ENCODE measurements at regions not wholly inside any gene's neighbourhood (a gene's known extent, or its start where the extent isn't known, plus 50 kb on each side); places are given as distances from the start of the nearest gene placed in this dataset.
"Not testable (repeated sequence)": the region's sequence is repeated elsewhere in the genome, so short reads cannot be mapped to it uniquely, and the experiment has no call there.

DNA sequence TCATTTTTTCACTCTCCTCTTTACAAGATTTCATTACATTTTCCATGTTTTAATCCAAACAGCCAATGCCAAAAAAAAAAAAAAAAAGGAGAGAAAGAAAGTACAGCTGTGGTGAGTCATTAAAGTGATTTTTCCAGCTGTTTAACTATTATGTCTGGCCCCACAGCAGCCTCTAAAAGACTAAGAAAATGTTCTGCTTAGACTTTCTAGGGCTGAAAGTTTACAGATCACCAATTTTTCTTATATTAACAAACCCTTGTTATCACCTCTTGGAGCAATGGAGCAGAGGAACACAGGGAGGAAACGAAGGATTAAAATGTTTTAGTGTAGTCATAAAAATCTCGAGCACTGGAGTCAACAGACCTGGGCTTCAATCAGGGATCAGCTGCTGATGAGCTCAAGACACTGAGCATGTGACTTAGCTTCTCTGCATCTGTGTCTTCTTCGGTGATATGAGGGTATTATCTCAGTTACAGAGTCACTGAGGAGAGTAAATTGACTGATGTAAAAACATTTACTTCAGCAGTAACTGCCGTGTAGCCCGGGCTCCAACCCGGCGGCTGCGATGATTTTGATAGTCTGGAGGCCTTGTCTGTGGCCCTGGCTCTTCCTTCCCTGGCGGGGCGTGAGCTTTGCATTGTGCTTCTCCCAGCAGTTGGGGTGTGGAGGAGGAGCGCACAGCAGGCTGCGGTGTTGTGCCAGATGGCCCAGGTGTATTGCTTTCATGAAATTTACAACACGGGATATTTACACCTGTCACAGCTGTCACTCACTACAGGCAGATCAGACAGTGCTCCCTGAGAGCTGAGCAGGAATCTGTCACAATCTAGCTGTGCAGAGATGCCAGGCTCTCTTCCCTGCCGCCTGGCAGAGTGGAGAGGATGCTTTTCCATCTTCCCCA, 298.3 kb upstream of the FZD8 start:
- Mint-ChIP-seq H3K4me3 (no peak overlapping the region), H3K36me3 (ENCODE audit: insufficient read depth in 2 of 2) (peaks cover 0 to 1% of the 10 kb centered on the region in 2 donors), H3K9me3 (peaks cover 0 to 9% of the 10 kb centered on the region in 2 donors), H3K4me1 (ENCODE audit: low read depth) (no peaks in the 10 kb centered on the region), H3K27me3 (ENCODE audit: low read depth) (no peaks in the 10 kb centered on the region), H3K27ac (no peak overlapping the region)
- no peak for ATAC-seq (replicated peaks in 1 of 2)
- DNase-seq: no peak

DNA sequence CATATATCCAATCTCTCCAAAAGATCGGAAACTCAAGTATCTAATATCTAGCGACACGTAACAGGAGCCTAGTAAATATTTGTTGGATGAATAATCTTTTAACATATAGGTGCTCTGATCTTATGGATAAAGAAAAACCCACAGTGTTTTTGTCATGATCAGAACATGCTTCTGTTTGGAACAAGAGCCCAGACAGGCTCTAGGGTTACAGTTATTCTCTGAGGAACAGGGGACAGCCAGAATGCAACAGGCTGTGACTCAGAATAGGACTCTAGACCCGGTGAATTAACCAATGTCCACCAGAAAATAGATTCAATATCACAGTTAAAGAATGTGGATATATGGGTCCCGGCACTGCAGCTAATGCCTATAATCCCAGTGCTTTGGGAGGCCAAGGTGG, 296.1 kb upstream of the FZD8 start:
- ATAC-seq (replicated peaks in 1 of 2): no peak
- DNase-seq: no peak
- H3K27me3 Mint-ChIP-seq (ENCODE audit: low read depth): no peaks in the 10 kb centered on the region
- no peaks in the 10 kb centered on the region for H3K4me1 Mint-ChIP-seq (ENCODE audit: low read depth)
- H3K4me3 Mint-ChIP-seq: no peak overlapping the region
- peaks cover 0 to 9% of the 10 kb centered on the region in 2 donors for H3K9me3 Mint-ChIP-seq
- no peak overlapping the region for H3K27ac Mint-ChIP-seq
- H3K36me3 Mint-ChIP-seq (ENCODE audit: insufficient read depth in 2 of 2): no peaks in the 10 kb centered on the region

DNA sequence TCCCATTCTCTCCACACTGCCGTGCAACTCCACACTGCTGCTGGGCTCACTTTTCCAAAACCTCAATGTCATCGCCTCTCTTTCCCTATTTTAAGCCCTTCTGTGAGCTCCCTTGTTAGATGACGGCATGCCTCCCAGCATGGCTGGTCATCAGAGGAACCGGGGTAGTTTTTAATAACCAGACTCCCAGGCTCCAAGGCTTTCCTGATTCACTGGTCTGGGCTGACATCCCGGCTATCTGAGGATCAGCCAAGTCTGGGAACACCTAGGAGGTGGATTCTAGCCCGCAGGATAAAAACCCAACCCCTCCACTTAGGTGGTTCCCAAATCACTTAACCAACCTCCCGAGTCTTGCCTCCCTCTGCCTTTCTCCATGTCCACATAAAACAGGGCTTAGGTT, 295.4 kb upstream of the FZD8 start:
- Mint-ChIP-seq H3K9me3 (peaks cover 0 to 9% of the 10 kb centered on the region in 2 donors), H3K27ac (no peak overlapping the region), H3K36me3 (ENCODE audit: insufficient read depth in 2 of 2) (no peaks in the 10 kb centered on the region), H3K4me1 (ENCODE audit: low read depth) (no peaks in the 10 kb centered on the region), H3K4me3 (no peak overlapping the region), H3K27me3 (ENCODE audit: low read depth) (no peaks in the 10 kb centered on the region)
- no peak for ATAC-seq (replicated peaks in 1 of 2)
- DNase-seq: no peak

DNA sequence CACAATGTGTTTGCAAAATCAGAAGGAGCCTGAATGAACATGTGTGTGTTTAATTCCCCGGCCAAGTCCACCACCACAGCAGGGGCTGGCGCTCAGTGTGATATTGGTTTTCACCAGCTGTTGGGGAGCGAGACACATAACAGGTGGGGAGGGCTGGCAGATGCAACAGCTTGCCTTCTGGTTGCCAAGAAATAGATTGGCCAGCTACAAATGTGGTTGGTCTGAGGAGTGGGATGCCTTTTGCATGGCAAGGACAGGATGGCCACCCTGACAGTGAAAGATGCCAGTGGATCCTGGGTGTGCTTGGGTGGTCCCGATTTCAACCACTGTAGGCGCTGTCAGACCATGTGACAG, 292.5 kb upstream of the FZD8 start:
- no peak overlapping the region for H3K4me3 Mint-ChIP-seq
- ATAC-seq (replicated peaks in 1 of 2) (no peak), DNase-seq (no peak)
- no peaks in the 10 kb centered on the region for H3K4me1 Mint-ChIP-seq (ENCODE audit: low read depth)
- H3K9me3 Mint-ChIP-seq: peaks cover 7 to 9% of the 10 kb centered on the region in 2 donors
- no peaks in the 10 kb centered on the region for H3K27me3 Mint-ChIP-seq (ENCODE audit: low read depth)
- no peak overlapping the region for H3K27ac Mint-ChIP-seq
- no peaks in the 10 kb centered on the region for H3K36me3 Mint-ChIP-seq (ENCODE audit: insufficient read depth in 2 of 2)

DNA sequence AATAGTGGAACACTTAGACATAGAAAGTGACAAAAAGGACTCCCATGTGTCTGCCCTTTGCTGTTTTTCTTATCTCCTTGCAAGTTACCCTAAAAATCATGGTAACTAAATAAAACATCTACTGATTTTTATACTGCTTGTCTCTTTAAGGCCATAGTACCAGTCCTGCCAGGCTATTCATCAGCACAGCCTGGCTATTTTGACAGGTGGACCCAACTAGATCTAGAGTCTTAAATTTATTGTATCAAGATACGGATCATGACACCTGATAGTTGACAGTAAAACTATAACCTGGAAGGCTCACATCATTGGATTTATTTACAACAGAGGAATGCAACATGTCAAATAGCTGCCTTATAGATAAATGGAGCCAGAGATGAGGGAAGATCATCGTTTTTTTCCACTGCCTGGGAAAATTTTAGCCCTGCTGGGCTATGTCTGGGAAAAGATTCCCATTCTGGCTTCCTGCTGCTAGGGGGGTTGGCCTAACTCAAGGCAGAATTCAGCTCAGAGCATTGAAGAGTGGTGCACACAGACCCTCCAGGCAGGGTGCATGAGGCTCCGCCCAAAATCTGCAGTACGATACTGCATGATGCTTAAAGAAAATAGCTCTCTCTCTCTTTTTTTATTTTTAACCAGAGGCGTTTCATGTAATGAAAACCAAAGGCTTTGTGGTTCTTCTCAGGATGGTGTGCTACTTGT, 292.0 kb upstream of the FZD8 start:
- H3K27ac Mint-ChIP-seq: no peak overlapping the region

DNA sequence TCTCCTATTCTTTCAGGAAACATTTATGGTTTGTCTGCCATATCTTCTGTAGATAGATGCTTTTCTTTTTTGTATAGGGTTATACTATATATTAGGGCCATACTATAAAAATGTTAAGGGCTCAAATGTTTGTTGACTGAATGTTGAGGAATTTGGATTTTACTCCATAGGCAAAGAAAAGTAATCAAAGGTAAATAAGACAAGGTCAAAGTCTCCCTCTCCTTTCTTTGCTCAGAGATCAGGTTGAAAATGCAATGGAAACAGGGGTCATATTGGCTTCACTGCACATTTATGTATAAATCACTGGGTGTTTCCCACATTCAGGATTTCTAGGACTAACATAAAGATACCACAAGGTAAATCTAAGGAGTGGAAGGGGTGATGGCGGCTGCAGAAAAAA, 291.4 kb upstream of the FZD8 start:
- no peak for DNase-seq
- Mint-ChIP-seq H3K4me3 (no peak overlapping the region), H3K36me3 (ENCODE audit: insufficient read depth in 2 of 2) (no peaks in the 10 kb centered on the region), H3K4me1 (ENCODE audit: low read depth) (no peaks in the 10 kb centered on the region), H3K9me3 (peaks cover 7 to 9% of the 10 kb centered on the region in 2 donors), H3K27ac (no peak overlapping the region), H3K27me3 (ENCODE audit: low read depth) (no peaks in the 10 kb centered on the region)
- ATAC-seq (replicated peaks in 1 of 2): no peak

More for the DNA sequence above, 292.0 kb upstream of the FZD8 start:
- no peaks in the 10 kb centered on the region for H3K27me3 Mint-ChIP-seq (ENCODE audit: low read depth)
- no peak overlapping the region for H3K4me3 Mint-ChIP-seq
- ATAC-seq (replicated peaks in 1 of 2): no peak
- DNase-seq: no peak
- no peaks in the 10 kb centered on the region for H3K4me1 Mint-ChIP-seq (ENCODE audit: low read depth)
- H3K36me3 Mint-ChIP-seq (ENCODE audit: insufficient read depth in 2 of 2): no peaks in the 10 kb centered on the region
- H3K9me3 Mint-ChIP-seq: peaks cover 7 to 9% of the 10 kb centered on the region in 2 donors

DNA sequence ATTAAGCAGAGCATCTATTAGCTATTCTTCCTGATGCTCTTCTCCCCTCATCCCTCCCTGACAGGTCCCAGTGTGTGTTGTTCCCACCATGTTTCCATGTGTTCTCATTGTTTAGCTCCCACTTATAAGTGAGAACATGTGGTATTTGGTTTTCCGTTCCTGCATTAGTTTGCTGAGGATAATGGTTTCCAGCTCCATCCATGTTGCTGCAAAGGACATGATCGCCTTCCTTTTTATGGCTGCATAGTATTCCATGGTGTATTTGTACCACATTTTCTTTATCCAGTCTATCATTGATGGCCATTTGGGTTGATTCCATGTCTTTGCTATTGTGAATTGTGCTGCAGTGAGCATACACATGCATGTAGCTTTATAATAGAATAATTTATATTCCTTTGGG, 287.9 kb upstream of the FZD8 start:
- ATAC-seq (replicated peaks in 1 of 2): not testable (repeated sequence)

DNA sequence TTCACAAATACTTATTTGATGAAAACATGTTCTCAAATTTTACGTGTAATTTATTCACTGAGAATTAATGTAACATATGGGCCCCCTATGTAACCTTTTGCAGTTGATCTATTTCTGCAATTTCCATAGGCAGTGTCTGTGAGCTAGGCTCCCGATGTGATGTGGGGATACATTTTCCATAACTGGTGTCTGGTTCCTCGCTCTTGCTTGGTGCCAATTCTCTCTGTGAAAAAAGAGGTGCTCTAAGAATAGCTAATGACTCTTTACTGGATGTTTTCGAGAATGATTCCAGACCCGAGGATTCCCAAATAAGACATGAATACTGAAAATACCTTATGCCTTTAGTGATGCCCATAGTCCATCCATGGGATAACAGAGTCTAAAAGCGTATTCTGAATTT, 286.7 kb upstream of the FZD8 start:
- ATAC-seq (replicated peaks in 1 of 2): no peak
- no peaks in the 10 kb centered on the region for H3K36me3 Mint-ChIP-seq (ENCODE audit: insufficient read depth in 2 of 2)
- H3K9me3 Mint-ChIP-seq: peaks cover 2 to 7% of the 10 kb centered on the region in 2 donors
- no peak for DNase-seq
- H3K27ac Mint-ChIP-seq: no peak overlapping the region
- no peak overlapping the region for H3K4me3 Mint-ChIP-seq
- no peaks in the 10 kb centered on the region for H3K4me1 Mint-ChIP-seq (ENCODE audit: low read depth)
- no peaks in the 10 kb centered on the region for H3K27me3 Mint-ChIP-seq (ENCODE audit: low read depth)

More for the DNA sequence above, 287.9 kb upstream of the FZD8 start:
- H3K9me3 Mint-ChIP-seq; H3K36me3 Mint-ChIP-seq (ENCODE audit: insufficient read depth in 2 of 2); H3K27ac Mint-ChIP-seq; H3K4me1 Mint-ChIP-seq (ENCODE audit: low read depth); DNase-seq; H3K27me3 Mint-ChIP-seq (ENCODE audit: low read depth); H3K4me3 Mint-ChIP-seq: not testable (repeated sequence)

DNA sequence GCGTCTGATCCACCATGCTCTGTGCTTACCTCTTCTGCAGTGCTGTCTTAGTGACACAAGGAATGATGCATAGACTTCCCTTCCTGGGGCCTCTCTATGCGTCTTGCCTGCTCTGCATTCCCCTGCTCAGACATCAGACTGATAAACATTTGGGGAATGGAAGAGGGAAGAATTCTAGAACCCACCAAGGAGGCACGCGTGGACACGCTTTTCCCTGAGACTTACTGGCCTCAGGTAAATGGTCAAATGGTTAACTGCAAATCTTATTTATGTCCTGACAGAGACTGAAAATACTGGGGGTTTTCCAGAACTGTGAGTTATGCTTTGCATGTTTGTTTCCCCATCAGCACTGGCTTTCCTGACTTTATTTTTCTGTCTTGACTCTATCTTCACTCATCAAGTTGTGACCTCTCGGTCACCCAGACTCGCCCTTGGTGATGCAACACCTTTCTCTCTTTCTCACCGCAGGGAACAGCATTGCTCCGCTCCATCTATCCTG, 285.9 kb upstream of the FZD8 start:
- H3K27me3 Mint-ChIP-seq (ENCODE audit: low read depth): no peaks in the 10 kb centered on the region
- no peaks in the 10 kb centered on the region for H3K4me1 Mint-ChIP-seq (ENCODE audit: low read depth)
- H3K27ac Mint-ChIP-seq: no peak overlapping the region
- DNase-seq: no peak
- no peaks in the 10 kb centered on the region for H3K36me3 Mint-ChIP-seq (ENCODE audit: insufficient read depth in 2 of 2)
- H3K9me3 Mint-ChIP-seq: peaks cover 0 to 7% of the 10 kb centered on the region in 2 donors
- no peak overlapping the region for H3K4me3 Mint-ChIP-seq
- no peak for ATAC-seq (replicated peaks in 1 of 2)

DNA sequence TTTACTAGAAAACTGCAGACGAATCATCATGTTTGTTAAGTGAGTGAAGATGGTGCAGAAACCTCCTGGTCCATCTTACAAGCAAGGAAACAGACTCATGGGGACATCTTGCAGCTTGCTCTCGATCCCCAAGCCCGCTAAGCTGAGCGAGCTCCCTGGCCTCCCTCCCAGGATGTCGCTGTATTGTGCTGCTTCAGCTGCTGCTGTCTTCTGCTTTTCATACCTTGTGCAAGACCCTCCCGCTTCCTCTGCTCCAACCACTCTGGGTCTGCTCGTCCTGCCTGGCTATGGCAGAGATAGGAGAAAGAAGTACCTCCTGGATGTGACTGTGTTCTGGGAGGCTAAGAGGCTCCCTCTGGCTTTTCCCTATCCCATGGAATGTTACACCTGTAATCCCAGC, 285.2 kb upstream of the FZD8 start:
- Mint-ChIP-seq H3K4me3 (no peak overlapping the region), H3K9me3 (peaks cover 0 to 7% of the 10 kb centered on the region in 2 donors), H3K4me1 (ENCODE audit: low read depth) (no peaks in the 10 kb centered on the region), H3K27me3 (ENCODE audit: low read depth) (no peaks in the 10 kb centered on the region), H3K27ac (no peak overlapping the region), H3K36me3 (ENCODE audit: insufficient read depth in 2 of 2) (no peaks in the 10 kb centered on the region)
- ATAC-seq (replicated peaks in 1 of 2): no peak
- no peak for DNase-seq

DNA sequence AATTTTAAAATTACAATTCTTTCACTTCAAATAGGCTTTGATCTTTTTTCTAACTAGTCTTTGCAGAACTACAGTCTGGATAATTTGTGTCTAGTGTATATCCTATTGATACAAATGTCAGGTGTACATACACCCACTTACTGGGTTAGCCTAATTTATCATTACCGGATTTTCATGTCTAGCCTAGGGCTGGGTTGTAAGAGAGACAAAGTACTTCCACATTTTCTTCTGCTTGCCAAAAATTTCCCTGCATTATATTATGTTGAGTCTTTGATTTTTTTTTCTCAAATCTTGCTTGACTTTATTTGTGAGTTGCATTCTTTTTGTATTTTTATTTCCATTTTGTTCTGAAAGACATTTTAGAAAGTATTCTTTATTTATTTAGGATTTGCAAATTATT, 284.8 kb upstream of the FZD8 start:
- Mint-ChIP-seq H3K36me3 (ENCODE audit: insufficient read depth in 2 of 2) (no peaks in the 10 kb centered on the region), H3K9me3 (peaks cover 0 to 7% of the 10 kb centered on the region in 2 donors), H3K27me3 (ENCODE audit: low read depth) (no peaks in the 10 kb centered on the region), H3K4me1 (ENCODE audit: low read depth) (no peaks in the 10 kb centered on the region), H3K27ac (no peak overlapping the region), H3K4me3 (no peak overlapping the region)
- ATAC-seq (replicated peaks in 1 of 2): no peak
- no peak for DNase-seq

DNA sequence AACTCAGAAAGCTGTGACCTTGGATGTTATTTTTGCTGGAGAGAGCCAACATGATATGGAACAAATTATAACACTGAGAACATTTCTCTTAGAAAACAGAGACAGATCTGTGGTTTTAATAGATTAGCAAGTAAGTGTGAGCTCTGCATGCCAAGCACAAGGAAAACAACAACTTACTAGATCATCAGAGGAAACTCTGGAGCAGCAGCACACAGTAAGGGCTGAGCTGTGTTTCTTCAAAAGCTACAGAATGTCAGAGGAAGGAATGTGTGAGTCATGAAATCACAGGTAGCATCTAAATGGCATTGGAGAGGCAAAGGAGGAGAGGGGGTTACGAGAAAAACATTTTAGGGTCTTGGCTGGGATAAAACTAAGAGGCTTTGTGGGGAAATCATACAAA, 283.4 kb upstream of the FZD8 start:
- Mint-ChIP-seq H3K4me1 (ENCODE audit: low read depth) (no peaks in the 10 kb centered on the region), H3K27ac (no peak overlapping the region), H3K36me3 (ENCODE audit: insufficient read depth in 2 of 2) (no peaks in the 10 kb centered on the region), H3K27me3 (ENCODE audit: low read depth) (no peaks in the 10 kb centered on the region), H3K9me3 (peaks cover 0 to 5% of the 10 kb centered on the region in 2 donors), H3K4me3 (no peak overlapping the region)
- DNase-seq (no peak), ATAC-seq (replicated peaks in 1 of 2) (no peak)

DNA sequence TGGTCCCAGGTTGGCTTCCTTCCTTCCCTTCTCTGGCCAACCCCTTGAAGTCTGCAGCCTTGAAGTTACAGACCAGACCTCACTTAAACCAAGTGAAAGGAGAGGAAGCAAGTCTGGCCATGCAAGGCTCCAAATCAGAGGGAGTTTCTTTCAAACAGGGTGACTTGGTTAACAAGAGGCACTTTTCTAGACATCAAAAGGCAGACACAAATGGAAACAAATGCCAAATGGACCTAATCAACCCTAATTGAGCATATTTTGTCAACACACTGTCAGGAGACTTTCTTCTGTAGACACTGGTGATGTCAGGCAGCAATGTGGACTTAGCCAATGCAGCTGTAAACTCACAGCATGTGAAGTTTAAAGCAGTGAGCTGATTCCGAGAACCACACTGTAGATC, 282.7 kb upstream of the FZD8 start:
- no peak overlapping the region for H3K27ac Mint-ChIP-seq

More for the DNA sequence above, 282.7 kb upstream of the FZD8 start:
- H3K36me3 Mint-ChIP-seq (ENCODE audit: insufficient read depth in 2 of 2): no peaks in the 10 kb centered on the region
- H3K4me1 Mint-ChIP-seq (ENCODE audit: low read depth): no peaks in the 10 kb centered on the region
- DNase-seq (no peak), ATAC-seq (replicated peaks in 1 of 2) (no peak)
- H3K27me3 Mint-ChIP-seq (ENCODE audit: low read depth): no peaks in the 10 kb centered on the region
- peaks cover 0 to under 1% of the 10 kb centered on the region in 2 donors for H3K9me3 Mint-ChIP-seq
- no peak overlapping the region for H3K4me3 Mint-ChIP-seq
